Lung (tissue), 11 donors: ENCODE measurements at regions not wholly inside any gene's neighbourhood (a gene's known extent, or its start where the extent isn't known, plus 50 kb on each side); places are given as distances from the start of the nearest gene placed in this dataset.

Experiments
- ATAC-seq: fragments of 200-7000 bp; cut with Tn5 transposase; one replicate; pipeline ENCODE4 v1.9.1; 2020; ENCODE audit warnings: moderate number of reproducible peaks; ENCODE audit not compliant: insufficient read depth, low FRiP score
- DNase-seq, 3 donors: peaks; one replicate each; pipeline ENCODE4 v3.0.0-alpha.2; 2013 to 2017
- H3K27ac ChIP-seq, 2 donors: one replicate each; pipeline ENCODE4 v1.5.1; 2013; ENCODE audit warnings: mild to moderate bottlenecking in 2 of 2, moderate library complexity in 2 of 2, control low read depth in 1 of 2, inconsistent platforms in 1 of 2, low read depth in 1 of 2, low read length in 1 of 2
- H3K27me3 ChIP-seq, 3 donors: one replicate each; pipeline ENCODE4 v1.5.1; 2013; ENCODE audit warnings: low read length in 2 of 3; ENCODE audit not compliant: control insufficient read depth in 3 of 3, insufficient read depth in 3 of 3
- H3K36me3 ChIP-seq, 4 donors: one replicate each; pipeline ENCODE4 v1.5.1; 2013; ENCODE audit warnings: low read length in 4 of 4, mild to moderate bottlenecking in 1 of 4, moderate library complexity in 1 of 4; ENCODE audit not compliant: control insufficient read depth in 4 of 4, insufficient read depth in 4 of 4
- H3K4me1 ChIP-seq, 5 donors: one replicate each; pipeline ENCODE4 v1.5.1; 2013; ENCODE audit warnings: low read length in 5 of 5, mild to moderate bottlenecking in 2 of 5, moderate library complexity in 1 of 5; ENCODE audit not compliant: control insufficient read depth in 5 of 5, insufficient read depth in 5 of 5
- H3K4me3 ChIP-seq: one replicate; pipeline ENCODE4 v1.5.1; 2013; ENCODE audit warnings: mild to moderate bottlenecking, control low read depth, moderate library complexity
- H3K9ac ChIP-seq, 2 donors: one replicate each; pipeline ENCODE4 v1.5.1; 2013; ENCODE audit warnings: low read length in 2 of 2, control low read depth in 1 of 2; ENCODE audit not compliant: insufficient read depth in 1 of 2
- H3K9me3 ChIP-seq, 4 donors: one replicate each; pipeline ENCODE4 v1.5.1; 2013; ENCODE audit warnings: low read length in 3 of 4, mild to moderate bottlenecking in 1 of 4, moderate library complexity in 1 of 4; ENCODE audit not compliant: control insufficient read depth in 4 of 4, insufficient read depth in 3 of 4
- CTCF ChIP-seq: IDR thresholded peaks from 2 replicates; pipeline ENCODE4 v1.5.1; 2012; ENCODE audit warnings: mild to moderate bottlenecking; ENCODE audit errors: control extremely low read depth, extremely low read depth
- WGBS, 2 donors: extraction: QIAGEN DNeasy Blood & Tissue Kit; methylation state at CpG; one replicate each; pipeline ENCODE4 v1.1.7; 2013; 5-methylcytosine and 5-hydroxymethylcytosine counted together
- donor health status: control.
- donor health status: control.
- donor health status: Bipolar disorder and iron deficiency.
- donor health status: healthy.
- donor health status: DM: yes; HTN: yes; CAD: no.

DNA sequence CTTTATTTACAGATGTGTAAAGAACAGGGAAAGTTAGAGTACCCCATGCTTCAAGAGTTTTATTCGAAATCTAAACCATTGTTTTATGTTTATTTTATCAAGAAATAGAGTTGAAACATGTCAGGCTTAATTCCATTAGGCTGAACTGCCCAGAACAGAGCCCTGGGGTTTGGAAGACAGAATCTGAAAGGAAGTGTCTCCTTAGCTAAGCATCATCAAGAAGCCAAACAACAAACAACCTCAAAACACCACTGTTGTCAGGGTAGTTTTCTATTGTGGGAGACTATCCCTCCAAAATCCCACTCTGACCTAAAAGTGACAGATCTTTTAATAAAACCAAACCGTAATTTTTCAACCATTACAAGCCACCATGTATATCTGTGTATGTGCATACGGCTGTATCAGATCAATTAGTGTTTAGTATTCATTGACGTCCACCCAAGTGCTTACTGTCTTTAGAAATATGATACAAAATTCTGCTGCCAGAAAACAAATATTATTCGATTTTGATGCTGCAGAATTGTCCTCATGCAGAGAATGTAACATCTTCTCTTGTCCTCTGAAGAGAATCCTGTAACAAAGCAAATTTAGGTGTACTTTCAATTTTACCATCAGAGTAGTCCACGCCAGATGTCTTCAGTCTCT, 271.9 kb upstream of the TMEM161B start:
- Histone ChIP-seq H3K4me1 (no peaks in the 10 kb centered on the region), H3K4me3 (no peak overlapping the region), H3K27me3 (peaks cover 0 to 8% (median 0%) of the 10 kb centered on the region in 3 donors), H3K9me3 (no peaks in the 10 kb centered on the region), H3K36me3 (no peaks in the 10 kb centered on the region), H3K27ac (no peak overlapping the region), H3K9ac (no peak overlapping the region)
- TF ChIP-seq CTCF = no peak
- DNase-seq (no peak), ATAC-seq (no peak)
- 74 to 82% methylated on average over 6 of the region's 6 CpGs for WGBS, 2 donors

DNA sequence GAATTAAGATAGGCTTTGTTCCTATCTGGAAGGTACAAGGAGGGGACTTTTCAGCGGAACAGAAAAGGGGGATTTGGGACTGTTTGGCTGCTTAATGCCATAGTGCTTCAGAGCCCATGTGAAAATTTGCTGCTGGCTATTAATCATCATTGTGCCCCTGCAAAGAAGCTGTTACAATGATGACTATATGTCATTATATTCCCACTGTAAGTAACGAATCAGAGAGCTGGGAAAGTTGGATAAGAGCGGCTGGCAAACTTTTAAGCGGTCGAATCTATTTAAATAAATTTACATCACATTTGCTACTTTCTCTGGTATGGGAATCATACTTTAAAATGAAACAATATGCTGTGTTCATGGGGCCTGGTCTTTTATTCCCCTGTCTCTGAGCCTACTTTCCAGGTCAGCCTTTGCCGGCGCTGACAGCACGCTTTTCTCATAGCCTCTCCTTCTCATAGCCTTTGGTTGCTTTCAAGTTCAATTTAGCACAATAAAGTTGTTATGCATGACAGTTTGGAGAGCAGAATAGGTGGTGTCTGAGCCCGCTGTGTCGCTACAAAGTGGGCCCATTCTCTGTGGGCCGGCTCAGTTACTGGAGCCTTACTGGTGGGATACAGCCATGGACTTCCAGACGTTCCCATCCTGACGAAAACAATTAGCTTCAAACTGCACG, 271.2 kb upstream of the TMEM161B start:
- H3K4me1 ChIP-seq = no peaks in the 10 kb centered on the region
- no peaks in the 10 kb centered on the region for H3K36me3 ChIP-seq
- H3K9ac ChIP-seq = no peak overlapping the region
- H3K4me3 ChIP-seq = no peak overlapping the region
- TF ChIP-seq CTCF = no peak
- 55 to 58% methylated on average over 14 of the region's 14 CpGs for WGBS, 2 donors
- H3K9me3 ChIP-seq = no peaks in the 10 kb centered on the region
- DNase-seq = no peak
- no peak for ATAC-seq
- no peak overlapping the region for H3K27ac ChIP-seq
- peaks cover 0 to 8% (median 0%) of the 10 kb centered on the region in 3 donors for H3K27me3 ChIP-seq

- TF ChIP-seq CTCF = no peak
- H3K27ac ChIP-seq = no peak overlapping the region
- no peaks in the 10 kb centered on the region for H3K36me3 ChIP-seq
- H3K9me3 ChIP-seq = no peaks in the 10 kb centered on the region
- H3K4me3 ChIP-seq = no peak overlapping the region
- DNase-seq (no peak), ATAC-seq (no peak)
- H3K4me1 ChIP-seq = no peaks in the 10 kb centered on the region
- peaks cover 0 to 8% (median 0%) of the 10 kb centered on the region in 3 donors for H3K27me3 ChIP-seq
- 79 to 86% methylated on average over 4 of the region's 4 CpGs for WGBS, 2 donors
- no peak overlapping the region for H3K9ac ChIP-seq
Measured at GRCh38 chr5:88539026-88539425, 270.4 kb upstream of the TMEM161B start.
